ENCODE measurements at regions not wholly inside any gene's neighbourhood (a gene's known extent, or its start where the extent isn't known, plus 50 kb on each side); places are given as distances from the start of the nearest gene placed in this dataset.
A peak's percentile ranks its signal among the peaks of the same experiment; 100 is the strongest.

GRCh38 chr9:81871695-81872094 is 56.5 kb upstream of the SPATA31D4 start:
- Histone ChIP-seq H3K4me1 (ENCODE audit: control insufficient read depth, extremely low read depth, insufficient read depth, low read length) (peaks cover 27% of the 10 kb centered on the region), H3K27ac (ENCODE audit: insufficient read depth, low read depth, low read length) (no peak overlapping the region), H3K9me1 (replicated peaks; ENCODE audit: control insufficient read depth, extremely low read depth, insufficient read depth, low read length) (no peaks in the 10 kb centered on the region), H3K4me2 (ENCODE audit: insufficient read depth, low read length) (no peak overlapping the region), H4K20me1 (replicated peaks; ENCODE audit: control insufficient read depth, extremely low read depth, insufficient read depth, low read length) (no peaks in the 10 kb centered on the region), H3K4me3 (replicated peaks in 1 of 3; ENCODE audit: insufficient read depth in 1 of 3, low read depth in 1 of 3, low read length in 3 of 3) (no peak overlapping the region), H3K36me3 (ENCODE audit: control insufficient read depth in 2 of 2, extremely low read depth in 1 of 2, insufficient read depth in 2 of 2, low read length in 2 of 2) (no peaks in the 10 kb centered on the region), H3K27me3 (ENCODE audit: control insufficient read depth in 2 of 2, insufficient read depth in 2 of 2, low read length in 2 of 2) (peaks cover 0 to 4% of the 10 kb centered on the region in 2 experiments), H3K9ac (replicated peaks; ENCODE audit: extremely low read depth, insufficient read depth, low read length) (no peak overlapping the region), H2AFZ (ENCODE audit: low read depth, low read length) (no peak overlapping the region), H3K9me3 (replicated peaks; ENCODE audit: control insufficient read depth, insufficient read depth, low read length) (no peaks in the 10 kb centered on the region), H3K79me2 (ENCODE audit: control insufficient read depth, insufficient read depth, low read length) (no peaks in the 10 kb centered on the region)
- DNase-seq (ENCODE audit: low read depth, low spot score) (peak; percentile 45), FAIRE-seq (peak; percentile 24)
- POLR2A ChIA-PET: interaction anchor here (0.5 kb wide), 1 partner anchor 29 kb away, joined by 3 read pairs; no protein-coding TSS in a partner anchor
- CTCF ChIA-PET: interaction anchor here (0.7 to 1.4 kb wide), 6 partner anchors 11 to 33 kb away, joined by 3 to 7 read pairs (median 3); no protein-coding TSS in a partner anchor
- dilution Hi-C loops (cut with MboI; ENCODE audit: extremely low pct_ligation_motif_present, low sequenced_read_pairs): no loop called here
- intact Hi-C loops (cut with micrococcal nuclease): loop anchor here (10.0 kb wide), 1 partner anchor 1393 kb away; no protein-coding TSS in a partner anchor
- no TSS peak for BruUV-seq (replicated peaks)
- peak; percentile 74 for TF ChIP-seq JUN (IDR thresholded peaks at IDR 0.05; ENCODE audit: borderline replicate concordance, insufficient read depth, insufficient read length, low read depth)
- peak; percentile 81 for TF ChIP-seq FOS (IDR thresholded peaks at IDR 0.05; ENCODE audit: borderline replicate concordance, insufficient read depth, low read length)
- TF ChIP-seq, protein P1, sequence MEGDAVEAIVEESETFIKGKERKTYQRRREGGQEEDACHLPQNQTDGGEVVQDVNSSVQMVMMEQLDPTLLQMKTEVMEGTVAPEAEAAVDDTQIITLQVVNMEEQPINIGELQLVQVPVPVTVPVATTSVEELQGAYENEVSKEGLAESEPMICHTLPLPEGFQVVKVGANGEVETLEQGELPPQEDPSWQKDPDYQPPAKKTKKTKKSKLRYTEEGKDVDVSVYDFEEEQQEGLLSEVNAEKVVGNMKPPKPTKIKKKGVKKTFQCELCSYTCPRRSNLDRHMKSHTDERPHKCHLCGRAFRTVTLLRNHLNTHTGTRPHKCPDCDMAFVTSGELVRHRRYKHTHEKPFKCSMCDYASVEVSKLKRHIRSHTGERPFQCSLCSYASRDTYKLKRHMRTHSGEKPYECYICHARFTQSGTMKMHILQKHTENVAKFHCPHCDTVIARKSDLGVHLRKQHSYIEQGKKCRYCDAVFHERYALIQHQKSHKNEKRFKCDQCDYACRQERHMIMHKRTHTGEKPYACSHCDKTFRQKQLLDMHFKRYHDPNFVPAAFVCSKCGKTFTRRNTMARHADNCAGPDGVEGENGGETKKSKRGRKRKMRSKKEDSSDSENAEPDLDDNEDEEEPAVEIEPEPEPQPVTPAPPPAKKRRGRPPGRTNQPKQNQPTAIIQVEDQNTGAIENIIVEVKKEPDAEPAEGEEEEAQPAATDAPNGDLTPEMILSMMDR (IDR thresholded peaks at IDR 0.05; ENCODE audit: extremely low read depth in 1 of 2, insufficient read depth in 1 of 2, low read depth in 1 of 2, low read length in 2 of 2): no peak

GRCh38 chr9:81874250-81874649 is 54.0 kb upstream of the SPATA31D4 start:
- CTCF ChIA-PET: interaction anchor here (1.5 kb wide), 1 partner anchor 12 kb away, joined by 3 read pairs; no protein-coding TSS in a partner anchor
- Histone ChIP-seq H3K79me2 (ENCODE audit: control insufficient read depth, insufficient read depth, low read length) (no peaks in the 10 kb centered on the region), H3K9ac (replicated peaks; ENCODE audit: extremely low read depth, insufficient read depth, low read length) (peak overlapping the region; percentile 56), H3K36me3 (ENCODE audit: control insufficient read depth in 2 of 2, extremely low read depth in 1 of 2, insufficient read depth in 2 of 2, low read length in 2 of 2) (no peaks in the 10 kb centered on the region), H3K4me1 (ENCODE audit: control insufficient read depth, extremely low read depth, insufficient read depth, low read length) (peaks cover 32% of the 10 kb centered on the region), H3K27ac (ENCODE audit: insufficient read depth, low read depth, low read length) (peak overlapping the region; percentile 95), H3K9me1 (replicated peaks; ENCODE audit: control insufficient read depth, extremely low read depth, insufficient read depth, low read length) (no peaks in the 10 kb centered on the region), H3K27me3 (ENCODE audit: control insufficient read depth in 2 of 2, insufficient read depth in 2 of 2, low read length in 2 of 2) (no peaks in the 10 kb centered on the region), H3K4me3 (replicated peaks in 1 of 3; ENCODE audit: insufficient read depth in 1 of 3, low read depth in 1 of 3, low read length in 3 of 3) (peak overlapping the region in 1 of 3 experiments; percentile 39), H3K4me2 (ENCODE audit: insufficient read depth, low read length) (peak overlapping the region; percentile 21), H2AFZ (ENCODE audit: low read depth, low read length) (no peak overlapping the region), H3K9me3 (replicated peaks; ENCODE audit: control insufficient read depth, insufficient read depth, low read length) (no peaks in the 10 kb centered on the region), H4K20me1 (replicated peaks; ENCODE audit: control insufficient read depth, extremely low read depth, insufficient read depth, low read length) (no peaks in the 10 kb centered on the region)
- DNase-seq (ENCODE audit: low read depth, low spot score) (peak; percentile 73), FAIRE-seq (peak; percentile 57)
- intact Hi-C loops (cut with micrococcal nuclease) (loop anchor here (1.0 to 10.0 kb wide), 4 partner anchors 59 to 1391 kb away; no protein-coding TSS in a partner anchor), dilution Hi-C loops (cut with MboI; ENCODE audit: extremely low pct_ligation_motif_present, low sequenced_read_pairs) (no loop called here)
- no TSS peak for BruUV-seq (replicated peaks)
- TF ChIP-seq, protein P1 (IDR thresholded peaks at IDR 0.05; ENCODE audit: extremely low read depth in 1 of 2, insufficient read depth in 1 of 2, low read depth in 1 of 2, low read length in 2 of 2): no peak
- TF ChIP-seq POLR2A (IDR thresholded peaks at IDR 0.05; ENCODE audit: low read depth, low read length) (no peak), FOS (IDR thresholded peaks at IDR 0.05; ENCODE audit: borderline replicate concordance, insufficient read depth, low read length) (no peak), EZH2 (IDR thresholded peaks at IDR 0.05; ENCODE audit: borderline replicate concordance, low read depth, low read length, severe bottlenecking) (no peak)
- POLR2A ChIA-PET: no interaction called here

Data from endothelial cell of umbilical vein (primary cell).